SJSA1 (cell line): ENCODE measurements at regions not wholly inside any gene's neighbourhood (a gene's known extent, or its start where the extent isn't known, plus 50 kb on each side); places are given as distances from the start of the nearest gene placed in this dataset.

Experiments used
- DNase-seq, 2 experiments: peaks; one replicate each; pipeline ENCODE4 v3.0.0-alpha.2; 2015 to 2020; ENCODE audit warnings: low spot score in 2 of 2, low read depth in 1 of 2
- H3K27ac ChIP-seq: fragments of 250-450 bp; sonication (Bioruptor Pico); 2 replicates; pipeline ENCODE4 v1.5.1; 2020; ENCODE audit warnings: mild to moderate bottlenecking, moderate library complexity
- H3K27me3 ChIP-seq: fragments of 250-450 bp; sonication (Bioruptor Pico); replicated peaks from 2 replicates; pipeline ENCODE4 v1.5.1; 2020; ENCODE audit warnings: mild to moderate bottlenecking, moderate library complexity
- H3K36me3 ChIP-seq: fragments of 250-450 bp; sonication (Bioruptor Pico); 2 replicates; pipeline ENCODE4 v1.5.1; 2020; ENCODE audit warnings: mild to moderate bottlenecking
- H3K4me1 ChIP-seq: fragments of 250-450 bp; sonication (Bioruptor Pico); replicated peaks from 2 replicates; pipeline ENCODE4 v1.6.1; 2021; ENCODE audit warnings: mild to moderate bottlenecking
- H3K4me3 ChIP-seq: fragments of 250-450 bp; sonication (Bioruptor Pico); 2 replicates; pipeline ENCODE4 v1.5.1; 2020; ENCODE audit warnings: mild to moderate bottlenecking
- H3K9me3 ChIP-seq: fragments of 250-450 bp; sonication (Bioruptor Pico); replicated peaks from 2 replicates; pipeline ENCODE4 v1.5.1; 2020; ENCODE audit warnings: mild to moderate bottlenecking

GRCh38 chr6:3524456-3524855, 67.6 kb upstream of the SLC22A23 start:
- Histone ChIP-seq H3K36me3 (no peaks in the 10 kb centered on the region), H3K27me3 (no peaks in the 10 kb centered on the region), H3K9me3 (no peaks in the 10 kb centered on the region), H3K4me1 (peaks cover 45% of the 10 kb centered on the region), H3K4me3 (no peak overlapping the region), H3K27ac (no peak overlapping the region)
- DNase-seq = no peak

GRCh38 chr6:3523966-3524365, 67.1 kb upstream of the SLC22A23 start:
- Histone ChIP-seq H3K4me1 (peaks cover 47% of the 10 kb centered on the region), H3K36me3 (no peaks in the 10 kb centered on the region), H3K27me3 (no peaks in the 10 kb centered on the region), H3K4me3 (no peak overlapping the region), H3K9me3 (no peaks in the 10 kb centered on the region), H3K27ac (peak overlapping the region; percentile 88; the same call in 1 of the 2 replicates)
- DNase-seq = no peak

- H3K9me3 ChIP-seq = no peaks in the 10 kb centered on the region
- no peaks in the 10 kb centered on the region for H3K36me3 ChIP-seq
- no peaks in the 10 kb centered on the region for H3K27me3 ChIP-seq
- no peak overlapping the region for H3K4me3 ChIP-seq
- peak overlapping the region; percentile 88 for H3K27ac ChIP-seq
- H3K4me1 ChIP-seq = peaks cover 54% of the 10 kb centered on the region
- no peak for DNase-seq
These were observed 66.4 kb upstream of the SLC22A23 start for GRCh38 chr6:3523271-3523670.

GRCh38 chr6:3522561-3523260, 65.9 kb upstream of the SLC22A23 start:
- Histone ChIP-seq H3K4me1 (peaks cover 60% of the 10 kb centered on the region), H3K27ac (peak overlapping the region; percentile 88), H3K4me3 (no peak overlapping the region)

GRCh38 chr6:3520281-3521230, 63.7 kb upstream of the SLC22A23 start:
- Histone ChIP-seq H3K9me3 (no peaks in the 10 kb centered on the region), H3K4me1 (peaks cover 64% of the 10 kb centered on the region), H3K36me3 (no peaks in the 10 kb centered on the region), H3K4me3 (no peak overlapping the region), H3K27me3 (no peaks in the 10 kb centered on the region), H3K27ac (peak overlapping the region; percentile 88)
- peak in 1 of 2 experiments; percentile 75 for DNase-seq

More at GRCh38 chr6:3522561-3523260, 65.9 kb upstream of the SLC22A23 start:
- Histone ChIP-seq H3K27me3 (no peaks in the 10 kb centered on the region), H3K36me3 (no peaks in the 10 kb centered on the region), H3K9me3 (no peaks in the 10 kb centered on the region)
- peak; percentile 75 to 91 for DNase-seq

GRCh38 chr6:3518356-3519190, 61.7 kb upstream of the SLC22A23 start:
- H3K36me3 ChIP-seq = no peaks in the 10 kb centered on the region
- H3K4me3 ChIP-seq = no peak overlapping the region
- no peaks in the 10 kb centered on the region for H3K9me3 ChIP-seq
- H3K4me1 ChIP-seq = peaks cover 53% of the 10 kb centered on the region
- H3K27ac ChIP-seq = peak overlapping the region; percentile 30
- H3K27me3 ChIP-seq = no peaks in the 10 kb centered on the region
- peak; percentile 65 to 83 for DNase-seq

- Histone ChIP-seq H3K27ac (no peak overlapping the region; the same call in 1 of the 2 replicates), H3K4me3 (no peak overlapping the region), H3K4me1 (peaks cover 42% of the 10 kb centered on the region), H3K27me3 (no peaks in the 10 kb centered on the region), H3K9me3 (no peaks in the 10 kb centered on the region), H3K36me3 (no peaks in the 10 kb centered on the region)
- no peak for DNase-seq
These were observed 60.5 kb upstream of the SLC22A23 start for GRCh38 chr6:3517350-3517749.

GRCh38 chr6:3516092-3516491, 59.2 kb upstream of the SLC22A23 start:
- Histone ChIP-seq H3K9me3 (no peaks in the 10 kb centered on the region), H3K4me1 (peaks cover 37% of the 10 kb centered on the region), H3K27ac (no peak overlapping the region), H3K36me3 (no peaks in the 10 kb centered on the region), H3K27me3 (no peaks in the 10 kb centered on the region), H3K4me3 (no peak overlapping the region)
- no peak for DNase-seq

- no peak for DNase-seq
These were observed 58.8 kb upstream of the SLC22A23 start for GRCh38 chr6:3515669-3516068.

GRCh38 chr6:3513416-3513815, 56.6 kb upstream of the SLC22A23 start:
- H3K4me1 ChIP-seq = peaks cover 19% of the 10 kb centered on the region
- H3K4me3 ChIP-seq = no peak overlapping the region
- H3K27me3 ChIP-seq = no peaks in the 10 kb centered on the region
- H3K27ac ChIP-seq = no peak overlapping the region
- no peak for DNase-seq
- no peaks in the 10 kb centered on the region for H3K9me3 ChIP-seq
- no peaks in the 10 kb centered on the region for H3K36me3 ChIP-seq

More at GRCh38 chr6:3515669-3516068, 58.8 kb upstream of the SLC22A23 start:
- H3K36me3 ChIP-seq = no peaks in the 10 kb centered on the region
- H3K4me3 ChIP-seq = no peak overlapping the region
- no peaks in the 10 kb centered on the region for H3K9me3 ChIP-seq
- no peak overlapping the region for H3K27ac ChIP-seq
- peaks cover 33% of the 10 kb centered on the region for H3K4me1 ChIP-seq
- H3K27me3 ChIP-seq = no peaks in the 10 kb centered on the region

GRCh38 chr6:3512832-3513231, 56.0 kb upstream of the SLC22A23 start:
- Histone ChIP-seq H3K4me3 (no peak overlapping the region), H3K4me1 (peaks cover 13% of the 10 kb centered on the region), H3K36me3 (no peaks in the 10 kb centered on the region), H3K27ac (no peak overlapping the region), H3K9me3 (no peaks in the 10 kb centered on the region), H3K27me3 (no peaks in the 10 kb centered on the region)
- DNase-seq = no peak

- Histone ChIP-seq H3K27ac (no peak overlapping the region), H3K9me3 (no peaks in the 10 kb centered on the region), H3K36me3 (no peaks in the 10 kb centered on the region), H3K27me3 (no peaks in the 10 kb centered on the region), H3K4me3 (no peak overlapping the region), H3K4me1 (peaks cover 19% of the 10 kb centered on the region)
- DNase-seq = no peak
These were observed 53.8 kb upstream of the SLC22A23 start for GRCh38 chr6:3510617-3511016.

- Histone ChIP-seq H3K4me1 (peaks cover 19% of the 10 kb centered on the region), H3K4me3 (no peak overlapping the region), H3K36me3 (no peaks in the 10 kb centered on the region), H3K27me3 (no peaks in the 10 kb centered on the region), H3K27ac (no peak overlapping the region), H3K9me3 (no peaks in the 10 kb centered on the region)
- no peak for DNase-seq
These were observed 53.3 kb upstream of the SLC22A23 start for GRCh38 chr6:3510178-3510577.
